Kidney (tissue), 13 donors: ENCODE measurements at regions not wholly inside any gene's neighbourhood (a gene's known extent, or its start where the extent isn't known, plus 50 kb on each side); places are given as distances from the start of the nearest gene placed in this dataset.
"Not testable (repeated sequence)": the region's sequence is repeated elsewhere in the genome, so short reads cannot be mapped to it uniquely, and the experiment has no call there.

Experiments
- DNase-seq, 5 donors: peaks; one replicate each; pipeline ENCODE4 v3.0.0-alpha.2; 2013 to 2020
- FAIRE-seq: peaks from 2 replicates; lab custom pipeline; 2012; peaks lifted over from hg19 to GRCh38; lab: Jason Lieb, UNC
- H3K27ac ChIP-seq, 2 donors: one replicate each; pipeline ENCODE4 v1.7.0; 2013; ENCODE audit warnings: low read depth in 2 of 2, low read length in 2 of 2, inconsistent platforms in 1 of 2
- H3K27me3 ChIP-seq: one replicate; pipeline ENCODE4 v1.7.1; 2013; ENCODE audit warnings: low read length, inconsistent platforms; ENCODE audit not compliant: control insufficient read depth, insufficient read depth
- H3K36me3 ChIP-seq, 3 donors: one replicate each; pipeline versions ENCODE4 v1.7.0 to v1.7.1; 2013; ENCODE audit warnings: low read length in 3 of 3, control low read depth in 1 of 3, inconsistent platforms in 1 of 3; ENCODE audit not compliant: insufficient read depth in 3 of 3, control insufficient read depth in 2 of 3
- H3K4me1 ChIP-seq, 3 donors: one replicate each; pipeline versions ENCODE4 v1.7.0 to v1.7.1; 2013; ENCODE audit warnings: low read length in 3 of 3, inconsistent platforms in 1 of 3, low read depth in 1 of 3; ENCODE audit not compliant: control insufficient read depth in 2 of 3, insufficient read depth in 2 of 3
- H3K4me3 ChIP-seq, 3 donors: one replicate each; pipeline versions ENCODE4 v1.7.0 to v1.8.1; 2013; ENCODE audit warnings: low read length in 3 of 3, control low read depth in 1 of 3, inconsistent platforms in 1 of 3
- H3K9ac ChIP-seq, 3 donors: one replicate each; pipeline versions ENCODE4 v1.7.0 to v1.7.1; 2013; ENCODE audit warnings: low read length in 3 of 3, control low read depth in 1 of 3, inconsistent platforms in 1 of 3
- H3K9me3 ChIP-seq, 3 donors: one replicate each; pipeline versions ENCODE4 v1.7.0 to v1.7.1; 2013; ENCODE audit warnings: low read length in 3 of 3, control low read depth in 1 of 3, inconsistent platforms in 1 of 3; ENCODE audit not compliant: control insufficient read depth in 2 of 3, insufficient read depth in 1 of 3
- intact Hi-C: fragments of 100-400 bp; cut with DNase I; formaldehyde crosslinking; loops from one replicate; pipeline ENCODE4 v1.11.1; 2022
- TF ChIP-seq, protein P1 (sequence below): IDR thresholded peaks from 3 replicates; pipeline ENCODE4 v1.5.1; 2012; ENCODE audit warnings: mild to moderate bottlenecking, moderate library complexity, borderline replicate concordance; ENCODE audit not compliant: insufficient read depth; ENCODE audit errors: extremely low read depth
- donor health status: control.
- donor health status: control.
- donor health status: control.
- donor health status: control.
- donor health status: control.
- donor health status: DM: yes; HTN: yes; CAD: no.
- donor health status: Normal renal cell carcinoma (clear cell type).

DNA sequence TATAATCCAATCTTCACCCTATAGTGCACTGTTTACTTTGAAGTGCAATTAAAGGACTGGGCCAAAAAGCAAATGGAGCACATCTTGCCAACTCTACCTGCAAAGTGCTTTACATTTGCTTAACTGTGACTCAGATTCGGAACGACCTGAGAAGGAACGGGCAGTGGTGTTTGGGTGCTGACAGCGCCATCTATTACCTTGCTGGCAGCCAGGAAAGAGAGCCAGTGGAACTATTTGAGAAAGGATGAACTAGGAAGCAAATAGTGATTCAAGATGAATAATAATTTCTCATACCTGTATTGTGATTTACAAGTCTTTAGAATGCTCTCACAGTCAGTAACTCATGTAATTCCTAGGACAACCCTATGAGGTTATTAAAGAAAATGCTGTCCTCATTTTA is 312.9 kb downstream of the PDCD6IP start:
- no peak overlapping the region for H3K4me3 ChIP-seq
- no peak overlapping the region for H3K9ac ChIP-seq
- H3K9me3 ChIP-seq = no peaks in the 10 kb centered on the region
- no peak for FAIRE-seq
- no peak for DNase-seq
- H3K27me3 ChIP-seq = no peaks in the 10 kb centered on the region
- H3K36me3 ChIP-seq = no peaks in the 10 kb centered on the region
- TF ChIP-seq, protein P1, sequence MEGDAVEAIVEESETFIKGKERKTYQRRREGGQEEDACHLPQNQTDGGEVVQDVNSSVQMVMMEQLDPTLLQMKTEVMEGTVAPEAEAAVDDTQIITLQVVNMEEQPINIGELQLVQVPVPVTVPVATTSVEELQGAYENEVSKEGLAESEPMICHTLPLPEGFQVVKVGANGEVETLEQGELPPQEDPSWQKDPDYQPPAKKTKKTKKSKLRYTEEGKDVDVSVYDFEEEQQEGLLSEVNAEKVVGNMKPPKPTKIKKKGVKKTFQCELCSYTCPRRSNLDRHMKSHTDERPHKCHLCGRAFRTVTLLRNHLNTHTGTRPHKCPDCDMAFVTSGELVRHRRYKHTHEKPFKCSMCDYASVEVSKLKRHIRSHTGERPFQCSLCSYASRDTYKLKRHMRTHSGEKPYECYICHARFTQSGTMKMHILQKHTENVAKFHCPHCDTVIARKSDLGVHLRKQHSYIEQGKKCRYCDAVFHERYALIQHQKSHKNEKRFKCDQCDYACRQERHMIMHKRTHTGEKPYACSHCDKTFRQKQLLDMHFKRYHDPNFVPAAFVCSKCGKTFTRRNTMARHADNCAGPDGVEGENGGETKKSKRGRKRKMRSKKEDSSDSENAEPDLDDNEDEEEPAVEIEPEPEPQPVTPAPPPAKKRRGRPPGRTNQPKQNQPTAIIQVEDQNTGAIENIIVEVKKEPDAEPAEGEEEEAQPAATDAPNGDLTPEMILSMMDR = no peak
- no peak overlapping the region for H3K27ac ChIP-seq
- H3K4me1 ChIP-seq = no peaks in the 10 kb centered on the region
- intact Hi-C loops = no loop called here

DNA sequence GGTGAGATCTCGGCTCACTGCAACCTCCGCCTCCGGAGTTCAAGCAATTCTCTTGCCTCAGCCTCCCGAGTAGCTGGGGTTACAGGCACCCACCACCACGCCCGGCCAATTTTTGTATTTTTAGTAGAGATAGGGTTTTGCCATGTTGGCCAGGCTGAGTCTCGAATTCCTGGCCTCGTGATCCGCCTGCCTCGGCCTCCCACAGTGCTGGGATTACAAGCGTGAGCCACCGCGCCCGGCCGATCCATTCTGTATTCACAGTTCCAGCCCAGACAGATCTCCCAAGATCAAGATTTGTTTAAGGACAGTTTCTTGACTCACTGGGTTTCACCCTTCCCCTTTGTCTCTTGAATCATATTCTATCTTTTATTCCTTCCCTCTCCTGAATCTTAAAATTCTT is 313.8 kb downstream of the PDCD6IP start:
- H3K36me3 ChIP-seq, DNase-seq, H3K9ac ChIP-seq, H3K27ac ChIP-seq, H3K4me3 ChIP-seq, H3K9me3 ChIP-seq, H3K4me1 ChIP-seq, FAIRE-seq, H3K27me3 ChIP-seq, intact Hi-C loops: not testable (repeated sequence)

DNA sequence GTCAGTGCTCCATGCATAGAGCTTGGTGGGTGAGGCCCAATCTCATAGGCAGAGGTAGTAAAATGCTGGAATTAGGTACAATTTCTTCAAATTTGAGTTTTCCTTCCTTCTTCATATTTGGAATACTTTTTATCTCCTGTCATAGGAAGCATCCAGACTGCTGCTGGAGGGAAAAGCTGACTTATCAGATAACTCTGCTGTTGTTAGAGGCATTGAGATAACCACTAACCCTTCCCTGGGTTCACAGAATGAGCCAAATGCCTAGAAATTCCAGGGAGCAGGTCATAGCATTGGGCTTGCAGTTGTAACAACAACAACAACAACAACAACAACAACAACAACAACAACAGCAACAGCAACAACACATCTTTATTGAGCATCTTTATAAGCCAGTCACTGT is 332.7 kb downstream of the PDCD6IP start:
- FAIRE-seq = no peak
- no peaks in the 10 kb centered on the region for H3K36me3 ChIP-seq
- H3K9me3 ChIP-seq = no peaks in the 10 kb centered on the region
- no peaks in the 10 kb centered on the region for H3K27me3 ChIP-seq
- TF ChIP-seq, protein P1 = no peak
- no peak overlapping the region for H3K9ac ChIP-seq
- H3K27ac ChIP-seq = no peak overlapping the region
- DNase-seq = no peak
- intact Hi-C loops = no loop called here
- no peaks in the 10 kb centered on the region for H3K4me1 ChIP-seq
- no peak overlapping the region for H3K4me3 ChIP-seq

DNA sequence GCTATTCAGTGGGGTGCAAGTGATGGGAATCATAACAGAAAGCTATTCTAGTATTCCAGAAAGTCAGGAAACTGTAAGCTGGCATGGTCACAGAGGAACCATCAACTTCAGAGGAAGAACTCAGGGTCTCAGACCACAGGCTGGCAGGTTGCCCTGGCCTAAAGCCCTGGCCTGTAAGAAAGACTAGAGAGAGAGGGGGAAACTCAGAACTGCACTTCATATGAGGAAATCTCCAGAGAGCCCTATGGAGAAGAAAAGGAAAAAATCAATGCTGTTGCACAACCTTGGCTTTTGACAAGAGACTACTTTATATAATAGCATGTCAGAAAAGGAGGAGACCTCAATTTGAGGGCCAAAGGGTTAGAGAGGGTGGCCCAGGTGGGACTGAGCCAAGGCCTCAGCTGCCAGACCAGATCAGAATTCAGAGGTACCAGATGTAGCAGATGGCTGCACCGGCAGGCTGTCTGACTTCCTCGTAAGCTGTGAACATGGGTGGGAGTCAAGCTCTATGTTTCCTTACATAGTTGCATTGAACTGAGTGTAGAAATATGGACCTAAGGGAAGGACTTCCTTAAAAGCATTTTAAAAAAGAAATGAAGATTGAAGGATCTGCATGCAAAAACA is 333.8 kb downstream of the PDCD6IP start:
- FAIRE-seq (no peak), DNase-seq (no peak)
- intact Hi-C loops = no loop called here
- no peak overlapping the region for H3K4me3 ChIP-seq
- no peak overlapping the region for H3K27ac ChIP-seq
- H3K27me3 ChIP-seq = no peaks in the 10 kb centered on the region
- TF ChIP-seq, protein P1 = no peak
- no peak overlapping the region for H3K9ac ChIP-seq
- H3K36me3 ChIP-seq = no peaks in the 10 kb centered on the region
- no peaks in the 10 kb centered on the region for H3K9me3 ChIP-seq
- no peaks in the 10 kb centered on the region for H3K4me1 ChIP-seq
